HG02759 (cell line): ENCODE measurements at regions not wholly inside any gene's neighbourhood (a gene's known extent, or its start where the extent isn't known, plus 50 kb on each side); places are given as distances from the start of the nearest gene placed in this dataset.

Source experiments
- ATAC-seq: cut with Tn5 transposase; IDR thresholded peaks from one replicate; pipeline ENCODE4 v1.9.1; 2021; ENCODE audit warnings: mild to moderate bottlenecking, moderate library complexity; ENCODE audit not compliant: unreplicated experiment

GRCh38 chr10:92789786-92790185, 58.5 kb upstream of the EXOC6 start:
- ATAC-seq: no peak

- no peak for ATAC-seq
These were observed 57.9 kb upstream of the EXOC6 start for GRCh38 chr10:92790440-92790839.

GRCh38 chr10:92792661-92793060, 55.7 kb upstream of the EXOC6 start:
- ATAC-seq: no peak
